22Rv1 (cell line): ENCODE measurements at regions not wholly inside any gene's neighbourhood (a gene's known extent, or its start where the extent isn't known, plus 50 kb on each side); places are given as distances from the start of the nearest gene placed in this dataset.

Experiments
- ZFX ChIP-seq: fragments of 450-650 bp; IDR thresholded peaks from 2 replicates; pipeline ENCODE4 v1.6.1; 2017; ENCODE audit warnings: antibody characterized with exemption, borderline replicate concordance
- TF ChIP-seq, protein P1 (sequence below): fragments of 450-650 bp; IDR thresholded peaks from 2 replicates; pipeline ENCODE4 v1.5.1; 2017; ENCODE audit warnings: mild to moderate bottlenecking

- TF ChIP-seq, protein P1, sequence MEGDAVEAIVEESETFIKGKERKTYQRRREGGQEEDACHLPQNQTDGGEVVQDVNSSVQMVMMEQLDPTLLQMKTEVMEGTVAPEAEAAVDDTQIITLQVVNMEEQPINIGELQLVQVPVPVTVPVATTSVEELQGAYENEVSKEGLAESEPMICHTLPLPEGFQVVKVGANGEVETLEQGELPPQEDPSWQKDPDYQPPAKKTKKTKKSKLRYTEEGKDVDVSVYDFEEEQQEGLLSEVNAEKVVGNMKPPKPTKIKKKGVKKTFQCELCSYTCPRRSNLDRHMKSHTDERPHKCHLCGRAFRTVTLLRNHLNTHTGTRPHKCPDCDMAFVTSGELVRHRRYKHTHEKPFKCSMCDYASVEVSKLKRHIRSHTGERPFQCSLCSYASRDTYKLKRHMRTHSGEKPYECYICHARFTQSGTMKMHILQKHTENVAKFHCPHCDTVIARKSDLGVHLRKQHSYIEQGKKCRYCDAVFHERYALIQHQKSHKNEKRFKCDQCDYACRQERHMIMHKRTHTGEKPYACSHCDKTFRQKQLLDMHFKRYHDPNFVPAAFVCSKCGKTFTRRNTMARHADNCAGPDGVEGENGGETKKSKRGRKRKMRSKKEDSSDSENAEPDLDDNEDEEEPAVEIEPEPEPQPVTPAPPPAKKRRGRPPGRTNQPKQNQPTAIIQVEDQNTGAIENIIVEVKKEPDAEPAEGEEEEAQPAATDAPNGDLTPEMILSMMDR = no peak
- no peak for TF ChIP-seq ZFX
These were observed 922.2 kb downstream of the TUSC7 start for GRCh38 chr3:117631781-117632180.
